ENCODE measurements at regions not wholly inside any gene's neighbourhood (a gene's known extent, or its start where the extent isn't known, plus 50 kb on each side); places are given as distances from the start of the nearest gene placed in this dataset.

GRCh38 chr9:79969393-79970145 is 397.8 kb downstream of the TLE4 start:
- Mint-ChIP-seq H3K4me1 (no peaks in the 10 kb centered on the region), H3K27ac (ENCODE audit: low read depth) (no peak overlapping the region), H3K36me3 (ENCODE audit: insufficient read depth) (no peaks in the 10 kb centered on the region), H3K27me3 (peaks cover 77% of the 10 kb centered on the region), H3K9me3 (no peaks in the 10 kb centered on the region), H3K4me3 (no peak overlapping the region)
- ATAC-seq (replicated peaks; ENCODE audit: extremely low read depth, poor library complexity, severe bottlenecking), result no peak
- no peak for DNase-seq (ENCODE audit: low spot score in 2 of 2)

- no peaks in the 10 kb centered on the region for H3K9me3 Mint-ChIP-seq
- DNase-seq (ENCODE audit: low spot score in 2 of 2) (no peak), ATAC-seq (replicated peaks; ENCODE audit: extremely low read depth, poor library complexity, severe bottlenecking) (no peak)
- no peaks in the 10 kb centered on the region for H3K4me1 Mint-ChIP-seq
- H3K27me3 Mint-ChIP-seq, result peaks cover 73% of the 10 kb centered on the region
- no peaks in the 10 kb centered on the region for H3K36me3 Mint-ChIP-seq (ENCODE audit: insufficient read depth)
- no peak overlapping the region for H3K27ac Mint-ChIP-seq (ENCODE audit: low read depth)
- no peak overlapping the region for H3K4me3 Mint-ChIP-seq
Observed at GRCh38 chr9:79968533-79968932, 396.8 kb downstream of the TLE4 start.

DNA sequence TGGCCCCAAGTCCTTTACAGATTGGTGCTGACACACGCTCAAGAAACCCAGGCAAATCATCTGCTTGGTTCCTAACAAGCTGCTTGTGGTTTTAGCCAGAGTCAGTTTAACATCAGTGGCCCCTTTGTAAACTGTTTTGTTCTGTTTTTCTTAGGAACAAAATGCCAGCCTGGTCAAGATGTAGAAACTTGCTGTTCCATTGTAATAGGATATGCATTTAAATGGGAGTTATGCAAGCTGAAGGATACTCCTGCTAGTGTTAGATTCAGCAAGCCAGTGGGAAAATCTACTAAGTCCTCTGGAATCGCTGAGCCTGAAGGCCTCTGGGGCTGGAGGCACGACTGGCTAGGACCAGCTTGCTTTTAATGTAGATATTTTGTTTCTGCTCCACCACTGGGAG is 391.1 kb downstream of the TLE4 start:
- ATAC-seq (replicated peaks; ENCODE audit: extremely low read depth, poor library complexity, severe bottlenecking) (no peak), DNase-seq (ENCODE audit: low spot score in 2 of 2) (no peak)
- Mint-ChIP-seq H3K27ac (ENCODE audit: low read depth) (no peak overlapping the region), H3K27me3 (peaks cover 48% of the 10 kb centered on the region), H3K9me3 (no peaks in the 10 kb centered on the region), H3K4me3 (no peak overlapping the region), H3K4me1 (no peaks in the 10 kb centered on the region), H3K36me3 (ENCODE audit: insufficient read depth) (peaks cover 1% of the 10 kb centered on the region)

DNA sequence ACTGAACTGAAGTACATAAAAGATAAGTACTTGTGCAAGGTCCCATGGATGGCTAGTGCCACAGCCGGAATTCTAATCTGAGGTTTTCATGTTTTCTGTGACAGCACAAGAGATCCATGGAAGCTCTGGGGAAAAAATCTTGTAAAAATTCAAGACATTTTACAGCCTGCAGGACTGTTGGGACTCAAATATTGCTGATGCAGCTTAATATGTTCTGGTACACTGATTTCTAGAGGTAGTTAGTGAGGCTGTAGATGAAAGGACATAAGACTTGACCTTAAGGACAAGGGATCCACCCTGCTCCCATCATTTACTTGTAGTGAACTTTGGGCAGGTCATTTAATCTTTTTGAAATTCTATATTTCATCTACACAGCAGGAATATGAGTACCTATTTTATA is 390.4 kb downstream of the TLE4 start:
- H3K9me3 Mint-ChIP-seq, result no peaks in the 10 kb centered on the region
- H3K36me3 Mint-ChIP-seq (ENCODE audit: insufficient read depth), result peaks cover 1% of the 10 kb centered on the region
- no peak overlapping the region for H3K4me3 Mint-ChIP-seq
- ATAC-seq (replicated peaks; ENCODE audit: extremely low read depth, poor library complexity, severe bottlenecking) (no peak), DNase-seq (ENCODE audit: low spot score in 2 of 2) (no peak)
- no peak overlapping the region for H3K27ac Mint-ChIP-seq (ENCODE audit: low read depth)
- H3K4me1 Mint-ChIP-seq, result no peaks in the 10 kb centered on the region
- H3K27me3 Mint-ChIP-seq, result peaks cover 46% of the 10 kb centered on the region

GRCh38 chr9:79955300-79955699 is 383.5 kb downstream of the TLE4 start:
- peaks cover 16% of the 10 kb centered on the region for H3K27me3 Mint-ChIP-seq
- DNase-seq (ENCODE audit: low spot score in 2 of 2) (no peak), ATAC-seq (replicated peaks; ENCODE audit: extremely low read depth, poor library complexity, severe bottlenecking) (no peak)
- no peak overlapping the region for H3K27ac Mint-ChIP-seq (ENCODE audit: low read depth)
- H3K4me1 Mint-ChIP-seq, result no peaks in the 10 kb centered on the region
- H3K4me3 Mint-ChIP-seq, result no peak overlapping the region
- H3K36me3 Mint-ChIP-seq (ENCODE audit: insufficient read depth), result peaks cover 1% of the 10 kb centered on the region
- H3K9me3 Mint-ChIP-seq, result no peaks in the 10 kb centered on the region

DNA sequence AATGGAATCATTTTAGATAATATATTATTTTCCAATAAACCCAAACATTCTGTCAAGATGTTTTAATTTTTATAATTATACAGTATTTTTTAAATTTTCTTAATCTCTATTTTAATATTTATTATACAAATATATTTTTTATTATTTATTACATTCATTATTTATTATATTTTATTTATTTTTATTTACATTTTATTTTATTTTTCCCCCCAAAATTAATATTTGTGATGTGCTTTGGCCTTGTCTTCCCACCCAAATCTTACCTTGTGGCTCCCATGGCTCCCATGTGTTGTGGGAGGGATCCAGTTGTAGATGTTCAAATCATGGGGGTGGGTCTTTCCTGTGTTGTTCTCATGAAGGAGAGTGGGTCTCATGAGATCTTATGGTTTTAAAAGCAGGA is 382.1 kb downstream of the TLE4 start:
- Mint-ChIP-seq H3K4me3 (no peak overlapping the region), H3K27ac (ENCODE audit: low read depth) (no peak overlapping the region), H3K9me3 (no peaks in the 10 kb centered on the region), H3K36me3 (ENCODE audit: insufficient read depth) (peaks cover 1% of the 10 kb centered on the region), H3K4me1 (no peaks in the 10 kb centered on the region), H3K27me3 (peaks cover 10% of the 10 kb centered on the region)
- ATAC-seq (replicated peaks; ENCODE audit: extremely low read depth, poor library complexity, severe bottlenecking) (no peak), DNase-seq (ENCODE audit: low spot score in 2 of 2) (no peak)

GRCh38 chr9:79952401-79952800 is 380.6 kb downstream of the TLE4 start:
- Mint-ChIP-seq H3K4me1 (no peaks in the 10 kb centered on the region), H3K27me3 (no peaks in the 10 kb centered on the region), H3K27ac (ENCODE audit: low read depth) (no peak overlapping the region), H3K9me3 (no peaks in the 10 kb centered on the region), H3K4me3 (no peak overlapping the region), H3K36me3 (ENCODE audit: insufficient read depth) (no peaks in the 10 kb centered on the region)
- no peak for ATAC-seq (replicated peaks; ENCODE audit: extremely low read depth, poor library complexity, severe bottlenecking)
- no peak for DNase-seq (ENCODE audit: low spot score in 2 of 2)

DNA sequence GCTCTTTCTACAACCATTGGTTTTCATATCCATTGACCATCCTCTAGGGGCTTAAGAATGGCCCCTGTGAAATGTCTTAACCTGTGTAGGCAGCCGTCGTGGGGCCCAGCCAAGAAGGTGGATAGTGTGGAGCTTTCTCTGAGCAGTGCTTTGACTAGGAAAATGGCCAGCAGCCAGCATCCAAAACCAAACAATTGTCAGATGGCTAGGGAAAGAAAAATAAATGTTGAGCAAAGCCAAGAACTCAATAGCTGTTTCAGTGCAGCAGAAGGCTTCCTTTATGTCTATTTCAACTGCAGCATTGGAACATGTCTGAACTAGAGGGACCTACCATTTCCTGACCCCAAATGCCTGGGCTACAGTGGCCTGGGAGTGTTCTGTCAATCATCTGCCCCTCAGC is 374.9 kb downstream of the TLE4 start:
- DNase-seq (ENCODE audit: low spot score in 2 of 2), result no peak
- no peak for ATAC-seq (replicated peaks; ENCODE audit: extremely low read depth, poor library complexity, severe bottlenecking)

DNA sequence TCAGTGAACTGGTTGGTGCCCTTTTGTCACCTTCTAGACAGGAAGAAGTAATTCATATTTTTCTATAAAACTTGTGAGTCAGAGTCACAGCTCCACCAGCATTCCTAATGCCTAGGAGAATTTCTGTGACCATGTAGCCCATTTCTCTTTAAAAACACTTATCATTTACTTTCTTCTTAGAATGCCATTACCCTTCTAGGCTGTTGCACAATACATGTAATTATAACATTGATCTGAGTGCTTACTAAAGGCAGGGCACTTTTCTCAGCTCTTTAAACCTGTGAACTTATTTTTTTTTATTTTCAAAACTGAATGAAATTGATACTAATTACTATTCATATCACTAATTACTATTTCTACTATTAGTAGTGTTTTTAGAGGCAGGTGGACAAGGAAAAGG is 373.7 kb downstream of the TLE4 start:
- Mint-ChIP-seq H3K27me3 (no peaks in the 10 kb centered on the region), H3K4me1 (no peaks in the 10 kb centered on the region), H3K36me3 (ENCODE audit: insufficient read depth) (no peaks in the 10 kb centered on the region), H3K4me3 (no peak overlapping the region), H3K9me3 (no peaks in the 10 kb centered on the region), H3K27ac (ENCODE audit: low read depth) (no peak overlapping the region)
- ATAC-seq (replicated peaks; ENCODE audit: extremely low read depth, poor library complexity, severe bottlenecking), result no peak
- DNase-seq (ENCODE audit: low spot score in 2 of 2), result no peak

More for the DNA sequence above, 374.9 kb downstream of the TLE4 start:
- H3K27ac Mint-ChIP-seq (ENCODE audit: low read depth), result no peak overlapping the region
- no peaks in the 10 kb centered on the region for H3K36me3 Mint-ChIP-seq (ENCODE audit: insufficient read depth)
- no peaks in the 10 kb centered on the region for H3K27me3 Mint-ChIP-seq
- H3K9me3 Mint-ChIP-seq, result no peaks in the 10 kb centered on the region
- no peaks in the 10 kb centered on the region for H3K4me1 Mint-ChIP-seq
- no peak overlapping the region for H3K4me3 Mint-ChIP-seq

DNA sequence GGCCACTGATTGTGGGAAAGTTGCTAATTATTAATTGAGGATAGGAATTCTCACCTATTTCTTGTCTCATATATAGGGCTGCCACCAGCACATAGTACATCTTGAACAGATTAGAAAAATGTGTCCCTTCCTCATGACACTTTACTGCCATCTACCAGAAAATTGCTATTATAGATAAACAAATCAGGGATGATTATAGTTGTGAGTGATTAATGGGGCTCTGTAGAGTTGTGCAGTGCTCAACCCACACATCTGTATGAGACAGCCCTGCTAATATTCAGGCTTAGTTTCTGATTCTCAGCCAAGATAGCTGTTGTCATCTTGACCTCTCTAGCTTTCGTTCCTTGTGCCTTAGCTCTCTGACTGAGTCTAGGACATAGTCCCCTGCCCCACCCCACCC is 373.3 kb downstream of the TLE4 start:
- Mint-ChIP-seq H3K27me3 (no peaks in the 10 kb centered on the region), H3K4me1 (no peaks in the 10 kb centered on the region), H3K27ac (ENCODE audit: low read depth) (no peak overlapping the region), H3K9me3 (no peaks in the 10 kb centered on the region), H3K36me3 (ENCODE audit: insufficient read depth) (no peaks in the 10 kb centered on the region), H3K4me3 (no peak overlapping the region)
- no peak for DNase-seq (ENCODE audit: low spot score in 2 of 2)
- ATAC-seq (replicated peaks; ENCODE audit: extremely low read depth, poor library complexity, severe bottlenecking), result no peak

DNA sequence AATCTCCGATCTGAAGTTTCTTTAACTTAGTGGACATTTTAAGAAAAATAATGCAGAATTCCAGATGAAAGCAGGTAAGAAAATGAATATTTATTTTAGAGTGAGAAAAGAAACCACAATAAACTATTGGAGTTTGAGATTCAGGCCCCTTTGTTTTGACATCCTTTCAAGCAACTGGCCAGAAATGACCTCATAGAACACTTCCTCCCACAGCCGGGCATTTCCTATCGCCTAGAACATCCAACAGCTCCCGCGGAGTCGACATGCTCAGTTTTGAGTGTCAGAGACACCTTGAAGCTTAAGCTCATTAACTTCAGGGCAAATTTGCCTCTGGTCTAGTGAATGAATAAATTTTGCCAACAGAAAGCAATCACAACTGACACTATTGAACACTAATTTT is 369.2 kb downstream of the TLE4 start:
- Mint-ChIP-seq H3K36me3 (ENCODE audit: insufficient read depth) (no peaks in the 10 kb centered on the region), H3K27me3 (no peaks in the 10 kb centered on the region), H3K4me1 (no peaks in the 10 kb centered on the region), H3K4me3 (no peak overlapping the region), H3K27ac (ENCODE audit: low read depth) (no peak overlapping the region), H3K9me3 (no peaks in the 10 kb centered on the region)
- ATAC-seq (replicated peaks; ENCODE audit: extremely low read depth, poor library complexity, severe bottlenecking) (no peak), DNase-seq (ENCODE audit: low spot score in 2 of 2) (no peak)

DNA sequence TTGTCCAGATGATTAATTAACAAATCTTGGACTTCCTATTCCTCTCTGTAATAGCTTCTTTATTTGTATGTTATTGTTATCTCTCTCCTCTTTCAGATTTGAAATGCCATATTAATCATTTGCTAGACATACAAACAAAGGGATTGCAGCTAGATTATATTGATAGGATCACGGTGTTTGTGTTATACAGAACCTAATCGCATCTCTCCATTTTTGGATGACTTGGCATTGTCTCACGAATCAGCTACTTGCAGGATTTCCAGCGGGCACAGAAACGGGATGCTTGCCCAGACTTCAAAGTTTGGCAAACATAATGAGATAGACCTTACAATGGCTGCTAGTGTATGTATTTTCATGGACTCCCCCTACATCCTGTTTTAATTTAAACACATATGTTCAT is 368.1 kb downstream of the TLE4 start:
- Mint-ChIP-seq H3K4me1 (no peaks in the 10 kb centered on the region), H3K27ac (ENCODE audit: low read depth) (no peak overlapping the region), H3K9me3 (no peaks in the 10 kb centered on the region), H3K4me3 (no peak overlapping the region), H3K27me3 (no peaks in the 10 kb centered on the region), H3K36me3 (ENCODE audit: insufficient read depth) (no peaks in the 10 kb centered on the region)
- ATAC-seq (replicated peaks; ENCODE audit: extremely low read depth, poor library complexity, severe bottlenecking) (no peak), DNase-seq (ENCODE audit: low spot score in 2 of 2) (no peak)

- no peaks in the 10 kb centered on the region for H3K9me3 Mint-ChIP-seq
- H3K36me3 Mint-ChIP-seq (ENCODE audit: insufficient read depth), result no peaks in the 10 kb centered on the region
- ATAC-seq (replicated peaks; ENCODE audit: extremely low read depth, poor library complexity, severe bottlenecking), result no peak
- H3K4me1 Mint-ChIP-seq, result no peaks in the 10 kb centered on the region
- no peak overlapping the region for H3K4me3 Mint-ChIP-seq
- H3K27ac Mint-ChIP-seq (ENCODE audit: low read depth), result no peak overlapping the region
- DNase-seq (ENCODE audit: low spot score in 2 of 2), result no peak
- no peaks in the 10 kb centered on the region for H3K27me3 Mint-ChIP-seq
Observed at GRCh38 chr9:79936336-79936735, 364.6 kb downstream of the TLE4 start.

Measured in central memory CD8-positive, alpha-beta T cell (primary cell).